Renal cortex interstitium (tissue), 11 donors: ENCODE measurements at regions not wholly inside any gene's neighbourhood (a gene's known extent, or its start where the extent isn't known, plus 50 kb on each side); places are given as distances from the start of the nearest gene placed in this dataset.

Experiments
- DNase-seq, 11 donors: peaks; one replicate each; pipeline ENCODE4 v3.0.0-alpha.2; 2013; ENCODE audit warnings: low read depth in 9 of 11, low spot score in 4 of 11; ENCODE audit errors: extremely low read depth in 1 of 11

GRCh38 chr13:83281654-83282053 is 600.6 kb downstream of the SLITRK1 start:
- no peak for DNase-seq

GRCh38 chr13:83274679-83275078 is 607.6 kb downstream of the SLITRK1 start:
- no peak for DNase-seq

GRCh38 chr13:83272652-83273240 is 609.5 kb downstream of the SLITRK1 start:
- no peak for DNase-seq

GRCh38 chr13:83272076-83272475 is 610.2 kb downstream of the SLITRK1 start:
- no peak for DNase-seq

GRCh38 chr13:83265279-83265678 is 617.0 kb downstream of the SLITRK1 start:
- DNase-seq = no peak

GRCh38 chr13:83248751-83249150 is 633.5 kb downstream of the SLITRK1 start:
- DNase-seq = no peak

- no peak for DNase-seq
Measured at GRCh38 chr13:83232626-83233025, 649.6 kb downstream of the SLITRK1 start.

- DNase-seq = no peak
Measured at GRCh38 chr13:83229574-83230305, 652.5 kb downstream of the SLITRK1 start.

GRCh38 chr13:83223546-83223945 is 658.7 kb downstream of the SLITRK1 start:
- no peak for DNase-seq

GRCh38 chr13:83221813-83222241 is 660.4 kb downstream of the SLITRK1 start:
- no peak for DNase-seq

- DNase-seq = no peak
Measured at GRCh38 chr13:83221256-83221655, 661.0 kb downstream of the SLITRK1 start.

- no peak for DNase-seq
Measured at GRCh38 chr13:83220241-83220640, 662.0 kb downstream of the SLITRK1 start.

GRCh38 chr13:83219832-83220231 is 662.4 kb downstream of the SLITRK1 start:
- no peak for DNase-seq

- no peak for DNase-seq
Measured at GRCh38 chr13:83216479-83217245, 665.6 kb downstream of the SLITRK1 start.

GRCh38 chr13:83215627-83216026 is 666.6 kb downstream of the SLITRK1 start:
- no peak for DNase-seq

GRCh38 chr13:83214452-83214851 is 667.8 kb downstream of the SLITRK1 start:
- DNase-seq = no peak

GRCh38 chr13:83211301-83211700 is 671.0 kb downstream of the SLITRK1 start:
- DNase-seq = no peak

- no peak for DNase-seq
Measured at GRCh38 chr13:83204886-83205285, 677.4 kb downstream of the SLITRK1 start.

GRCh38 chr13:83201506-83201905 is 680.8 kb downstream of the SLITRK1 start:
- no peak for DNase-seq

- no peak for DNase-seq
Measured at GRCh38 chr13:83197316-83197715, 685.0 kb downstream of the SLITRK1 start.
